Keratinocyte (primary cell): ENCODE measurements at regions not wholly inside any gene's neighbourhood (a gene's known extent, or its start where the extent isn't known, plus 50 kb on each side); places are given as distances from the start of the nearest gene placed in this dataset.

Source experiments
- EZH2 ChIP-seq: IDR thresholded peaks from one replicate; pipeline ENCODE4 v1.6.1; 2012; ENCODE audit warnings: inconsistent platforms, mild to moderate bottlenecking, low read length, moderate library complexity
- TF ChIP-seq, protein P1 (sequence below), 3 experiments: IDR thresholded peaks in 1 of 3; conservative IDR thresholded peaks in 1 of 3; optimal IDR thresholded peaks in 1 of 3; 2 replicates in 2 of 3; 3 replicates in 1 of 3; pipeline versions ENCODE3 to v1.5.1; 2011; ENCODE audit warnings: low read length in 3 of 3, mild to moderate bottlenecking in 3 of 3, moderate library complexity in 2 of 3, control low read depth in 1 of 3, inconsistent platforms in 1 of 3; ENCODE audit not compliant: insufficient read depth in 2 of 3; ENCODE audit errors: extremely low read depth in 1 of 3

DNA sequence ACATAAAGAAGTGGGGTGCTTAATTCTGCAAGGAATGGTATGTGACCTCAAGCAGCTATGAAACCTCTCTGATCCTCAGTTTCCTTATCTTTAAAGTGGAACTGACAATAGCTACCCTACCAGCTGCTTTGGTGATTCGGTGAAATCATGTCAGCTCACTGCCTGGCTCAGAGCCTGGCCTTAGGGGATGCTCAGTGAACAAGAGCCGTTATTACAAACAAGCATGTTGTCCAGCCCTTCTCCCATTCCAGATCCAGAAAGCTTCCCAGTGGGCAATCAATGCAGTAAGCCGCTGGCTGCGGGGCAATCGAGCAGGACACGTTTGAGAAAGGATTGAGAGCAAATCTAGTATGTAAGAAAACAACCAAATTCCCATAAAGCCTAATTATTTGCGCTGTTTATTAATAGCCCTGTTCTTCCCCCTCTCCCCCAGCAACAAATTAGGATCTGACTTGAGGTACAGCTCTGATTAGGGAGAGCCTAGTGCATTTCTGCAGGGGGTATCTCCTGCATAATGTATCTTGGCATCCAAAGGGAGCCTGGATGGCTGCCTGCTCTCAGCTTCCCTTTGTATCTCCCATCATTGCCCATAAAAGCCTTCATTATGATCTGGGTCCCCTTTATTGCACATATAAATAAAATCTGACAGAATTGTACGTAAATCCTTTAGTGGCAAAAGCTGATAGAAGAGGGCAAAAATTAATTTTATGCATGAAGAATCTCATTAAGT lies 371.4 kb downstream of the TMEM232 start:
- TF ChIP-seq EZH2, result no peak
- TF ChIP-seq, protein P1, sequence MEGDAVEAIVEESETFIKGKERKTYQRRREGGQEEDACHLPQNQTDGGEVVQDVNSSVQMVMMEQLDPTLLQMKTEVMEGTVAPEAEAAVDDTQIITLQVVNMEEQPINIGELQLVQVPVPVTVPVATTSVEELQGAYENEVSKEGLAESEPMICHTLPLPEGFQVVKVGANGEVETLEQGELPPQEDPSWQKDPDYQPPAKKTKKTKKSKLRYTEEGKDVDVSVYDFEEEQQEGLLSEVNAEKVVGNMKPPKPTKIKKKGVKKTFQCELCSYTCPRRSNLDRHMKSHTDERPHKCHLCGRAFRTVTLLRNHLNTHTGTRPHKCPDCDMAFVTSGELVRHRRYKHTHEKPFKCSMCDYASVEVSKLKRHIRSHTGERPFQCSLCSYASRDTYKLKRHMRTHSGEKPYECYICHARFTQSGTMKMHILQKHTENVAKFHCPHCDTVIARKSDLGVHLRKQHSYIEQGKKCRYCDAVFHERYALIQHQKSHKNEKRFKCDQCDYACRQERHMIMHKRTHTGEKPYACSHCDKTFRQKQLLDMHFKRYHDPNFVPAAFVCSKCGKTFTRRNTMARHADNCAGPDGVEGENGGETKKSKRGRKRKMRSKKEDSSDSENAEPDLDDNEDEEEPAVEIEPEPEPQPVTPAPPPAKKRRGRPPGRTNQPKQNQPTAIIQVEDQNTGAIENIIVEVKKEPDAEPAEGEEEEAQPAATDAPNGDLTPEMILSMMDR (optimal IDR thresholded peaks at IDR 0.05 in 1 of 3, IDR thresholded peaks at IDR 0.05 in 1 of 3, conservative IDR thresholded peaks at IDR 0.05 in 1 of 3; ENCODE audit: extremely low read depth in 1 of 3, insufficient read depth in 2 of 3, low read length in 3 of 3), result no peak
